ENCODE measurements at regions not wholly inside any gene's neighbourhood (a gene's known extent, or its start where the extent isn't known, plus 50 kb on each side); places are given as distances from the start of the nearest gene placed in this dataset.
"Not testable (repeated sequence)": the region's sequence is repeated elsewhere in the genome, so short reads cannot be mapped to it uniquely, and the experiment has no call there.

GRCh38 chr3:20288050-20288449 lies 102.0 kb upstream of the SGO1 start:
- H3K4me3 ChIP-seq (replicated peaks in 1 of 2; ENCODE audit: low read depth in 2 of 2, low read length in 2 of 2): no peak overlapping the region
- DNase-seq (ENCODE audit: low read depth in 2 of 2): no peak
- no peak for TF ChIP-seq CTCF (IDR thresholded peaks at IDR 0.05; ENCODE audit: low read depth, low read length)

GRCh38 chr3:20280257-20280656 lies 94.3 kb upstream of the SGO1 start:
- no peak overlapping the region for H3K4me3 ChIP-seq (replicated peaks in 1 of 2; ENCODE audit: low read depth in 2 of 2, low read length in 2 of 2)
- TF ChIP-seq CTCF (IDR thresholded peaks at IDR 0.05; ENCODE audit: low read depth, low read length): no peak
- no peak for DNase-seq (ENCODE audit: low read depth in 2 of 2)

GRCh38 chr3:20265977-20266376 lies 80.0 kb upstream of the SGO1 start:
- H3K4me3 ChIP-seq (replicated peaks in 1 of 2; ENCODE audit: low read depth in 2 of 2, low read length in 2 of 2); DNase-seq (ENCODE audit: low read depth in 2 of 2): not testable (repeated sequence)

- DNase-seq (ENCODE audit: low read depth in 2 of 2): no peak
- H3K4me3 ChIP-seq (replicated peaks in 1 of 2; ENCODE audit: low read depth in 2 of 2, low read length in 2 of 2): no peak overlapping the region
- no peak for TF ChIP-seq CTCF (IDR thresholded peaks at IDR 0.05; ENCODE audit: low read depth, low read length)
These were observed 79.0 kb upstream of the SGO1 start for GRCh38 chr3:20264900-20265567.

GRCh38 chr3:20258371-20258770 lies 72.4 kb upstream of the SGO1 start:
- TF ChIP-seq CTCF (IDR thresholded peaks at IDR 0.05; ENCODE audit: low read depth, low read length): no peak
- DNase-seq (ENCODE audit: low read depth in 2 of 2): no peak
- H3K4me3 ChIP-seq (replicated peaks in 1 of 2; ENCODE audit: low read depth in 2 of 2, low read length in 2 of 2): no peak overlapping the region

- TF ChIP-seq CTCF (IDR thresholded peaks at IDR 0.05; ENCODE audit: low read depth, low read length): no peak
- DNase-seq (ENCODE audit: low read depth in 2 of 2): peak; percentile 7 to 15
These were observed 70.1 kb upstream of the SGO1 start for GRCh38 chr3:20256144-20256543.

GRCh38 chr3:20254268-20255117 lies 68.5 kb upstream of the SGO1 start:
- TF ChIP-seq CTCF (IDR thresholded peaks at IDR 0.05; ENCODE audit: low read depth, low read length): no peak
- no peak overlapping the region for H3K4me3 ChIP-seq (replicated peaks in 1 of 2; ENCODE audit: low read depth in 2 of 2, low read length in 2 of 2)
- DNase-seq (ENCODE audit: low read depth in 2 of 2): no peak

More at GRCh38 chr3:20256144-20256543, 70.1 kb upstream of the SGO1 start:
- no peak overlapping the region for H3K4me3 ChIP-seq (replicated peaks in 1 of 2; ENCODE audit: low read depth in 2 of 2, low read length in 2 of 2)

Measured in cardiac fibroblast (primary cell).